ENCODE measurements at regions not wholly inside any gene's neighbourhood (a gene's known extent, or its start where the extent isn't known, plus 50 kb on each side); places are given as distances from the start of the nearest gene placed in this dataset.

DNA sequence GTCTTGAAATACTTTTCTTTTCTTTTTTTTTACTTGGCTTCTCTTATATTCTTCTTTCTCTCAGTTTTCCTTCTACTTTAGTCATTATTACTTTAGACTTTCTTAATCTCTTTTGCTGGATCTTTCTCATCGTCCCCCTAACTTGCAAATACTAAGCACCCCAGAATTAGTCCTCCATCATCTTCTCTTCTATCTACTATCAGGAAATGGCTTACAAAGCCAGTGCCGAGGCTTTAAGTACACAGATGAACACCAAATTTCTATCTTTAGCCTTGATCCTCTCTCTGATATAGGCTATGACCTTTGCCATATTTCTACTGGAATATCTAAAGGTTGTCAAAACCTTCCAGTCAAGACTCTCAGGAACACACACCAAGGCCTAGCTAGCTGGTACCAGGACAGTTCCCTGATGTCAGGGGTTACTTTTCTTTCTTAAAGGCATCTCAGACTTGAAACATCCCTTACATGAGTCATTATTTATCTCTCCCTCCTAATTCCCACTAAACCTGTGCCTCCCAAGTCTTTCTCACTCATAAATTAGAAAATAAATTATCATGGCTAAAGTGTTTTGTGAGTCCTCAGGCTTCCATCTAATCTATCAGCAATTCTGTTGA, 278.6 kb upstream of the TCF21 start (continued):
- TF ChIP-seq ZNF473 (tag by site-specific recombination; IDR thresholded peaks at IDR 0.05) (no peak), MZF1 (tag by site-specific recombination; IDR thresholded peaks at IDR 0.05; ENCODE audit: borderline replicate concordance) (no peak), ZNF112 (tag by site-specific recombination; IDR thresholded peaks at IDR 0.05) (no peak)
- TF ChIP-seq, protein P1, sequence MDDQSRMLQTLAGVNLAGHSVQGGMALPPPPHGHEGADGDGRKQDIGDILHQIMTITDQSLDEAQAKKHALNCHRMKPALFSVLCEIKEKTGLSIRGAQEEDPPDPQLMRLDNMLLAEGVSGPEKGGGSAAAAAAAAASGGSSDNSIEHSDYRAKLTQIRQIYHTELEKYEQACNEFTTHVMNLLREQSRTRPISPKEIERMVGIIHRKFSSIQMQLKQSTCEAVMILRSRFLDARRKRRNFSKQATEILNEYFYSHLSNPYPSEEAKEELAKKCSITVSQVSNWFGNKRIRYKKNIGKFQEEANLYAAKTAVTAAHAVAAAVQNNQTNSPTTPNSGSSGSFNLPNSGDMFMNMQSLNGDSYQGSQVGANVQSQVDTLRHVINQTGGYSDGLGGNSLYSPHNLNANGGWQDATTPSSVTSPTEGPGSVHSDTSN (CRISPR knock-in tag; IDR thresholded peaks at IDR 0.05): no peak

GRCh38 chr6:133610971-133611370, 277.9 kb upstream of the TCF21 start:
- CTCF ChIA-PET: interaction anchor here (0.6 to 0.9 kb wide), 2 partner anchors 304 to 306 kb away, joined by 3 read pairs; no protein-coding TSS in a partner anchor
- peaks cover 11% of the 10 kb centered on the region for H3K4me1 ChIP-seq (ENCODE audit: control insufficient read depth, insufficient read depth, low read length)
- no peaks in the 10 kb centered on the region for H3K36me3 ChIP-seq (ENCODE audit: control insufficient read depth in 2 of 2, insufficient read depth in 1 of 2, low read length in 2 of 2)
- TF ChIP-seq ZNF658 (tag by site-specific recombination; IDR thresholded peaks at IDR 0.05) (no peak), ZNF391 (tag by site-specific recombination; IDR thresholded peaks at IDR 0.05; ENCODE audit: borderline replicate concordance, low read depth) (no peak), ZNF701 (tag by site-specific recombination; IDR thresholded peaks at IDR 0.05) (no peak), ZNF157 (tag by site-specific recombination; IDR thresholded peaks at IDR 0.05) (no peak), ZNF335 (tag by site-specific recombination; conservative IDR thresholded peaks at IDR 0.05) (no peak), ZNF311 (tag by site-specific recombination; IDR thresholded peaks at IDR 0.05; ENCODE audit: borderline replicate concordance) (no peak), PRDM10 (tag by site-specific recombination; IDR thresholded peaks at IDR 0.05) (no peak), ZNF350 (tag by site-specific recombination; IDR thresholded peaks at IDR 0.05) (no peak), KLF8 (tag by site-specific recombination; IDR thresholded peaks at IDR 0.05) (no peak), ZBTB20 (tag by site-specific recombination; IDR thresholded peaks at IDR 0.05) (no peak), SALL2 (tag by site-specific recombination; IDR thresholded peaks at IDR 0.05; ENCODE audit: borderline replicate concordance) (no peak), ZBTB6 (tag by site-specific recombination; IDR thresholded peaks at IDR 0.05) (no peak), ZNF155 (tag by site-specific recombination; IDR thresholded peaks at IDR 0.05) (no peak), ZNF830 (tag by site-specific recombination; IDR thresholded peaks at IDR 0.05; ENCODE audit: low read depth) (no peak)
- TF ChIP-seq, protein P2, sequence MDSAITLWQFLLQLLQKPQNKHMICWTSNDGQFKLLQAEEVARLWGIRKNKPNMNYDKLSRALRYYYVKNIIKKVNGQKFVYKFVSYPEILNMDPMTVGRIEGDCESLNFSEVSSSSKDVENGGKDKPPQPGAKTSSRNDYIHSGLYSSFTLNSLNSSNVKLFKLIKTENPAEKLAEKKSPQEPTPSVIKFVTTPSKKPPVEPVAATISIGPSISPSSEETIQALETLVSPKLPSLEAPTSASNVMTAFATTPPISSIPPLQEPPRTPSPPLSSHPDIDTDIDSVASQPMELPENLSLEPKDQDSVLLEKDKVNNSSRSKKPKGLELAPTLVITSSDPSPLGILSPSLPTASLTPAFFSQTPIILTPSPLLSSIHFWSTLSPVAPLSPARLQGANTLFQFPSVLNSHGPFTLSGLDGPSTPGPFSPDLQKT (IDR thresholded peaks at IDR 0.05; ENCODE audit: borderline replicate concordance, low read depth, low read length): no peak
- H3K4me3 ChIP-seq (ENCODE audit: low read depth, low read length): no peak overlapping the region
- POLR2A ChIA-PET: no interaction called here
- no peaks in the 10 kb centered on the region for H3K9me3 ChIP-seq (ENCODE audit: control insufficient read depth, insufficient read depth, low read depth, low read length)
- no peak overlapping the region for H3K27ac ChIP-seq (ENCODE audit: extremely low read depth, low read depth, low read length)

Measured in HEK293 (cell line).